ENCODE measurements at regions not wholly inside any gene's neighbourhood (a gene's known extent, or its start where the extent isn't known, plus 50 kb on each side); places are given as distances from the start of the nearest gene placed in this dataset.

GRCh38 chr6:50591135-50591534, 122.2 kb upstream of the TFAP2D start:
- Histone ChIP-seq H3K4me3 (ENCODE audit: low read length) (no peak overlapping the region), H3K27ac (ENCODE audit: low read length) (no peak overlapping the region), H3K36me3 (ENCODE audit: control insufficient read depth, insufficient read depth, low read length) (no peaks in the 10 kb centered on the region), H3K27me3 (ENCODE audit: control insufficient read depth, insufficient read depth, low read length) (no peaks in the 10 kb centered on the region), H3K9me3 (ENCODE audit: control insufficient read depth, low read depth, low read length) (no peaks in the 10 kb centered on the region), H3K4me1 (ENCODE audit: control insufficient read depth, insufficient read depth, low read length) (no peaks in the 10 kb centered on the region)
- DNase-seq = no peak
- WGBS (ENCODE audit: insufficient coverage, low lambda C conversion rate) = no CpG with 5 or more reads among the region's 4 CpGs

GRCh38 chr6:50600280-50600679, 113.0 kb upstream of the TFAP2D start:
- Histone ChIP-seq H3K36me3 (ENCODE audit: control insufficient read depth, insufficient read depth, low read length) (no peaks in the 10 kb centered on the region), H3K9me3 (ENCODE audit: control insufficient read depth, low read depth, low read length) (no peaks in the 10 kb centered on the region), H3K27me3 (ENCODE audit: control insufficient read depth, insufficient read depth, low read length) (no peaks in the 10 kb centered on the region), H3K4me1 (ENCODE audit: control insufficient read depth, insufficient read depth, low read length) (no peaks in the 10 kb centered on the region), H3K27ac (ENCODE audit: low read length) (no peak overlapping the region), H3K4me3 (ENCODE audit: low read length) (no peak overlapping the region)
- no CpG with 5 or more reads among the region's 3 CpGs for WGBS (ENCODE audit: insufficient coverage, low lambda C conversion rate)
- DNase-seq = no peak

- Histone ChIP-seq H3K27ac (ENCODE audit: low read length) (no peak overlapping the region), H3K4me1 (ENCODE audit: control insufficient read depth, insufficient read depth, low read length) (no peaks in the 10 kb centered on the region), H3K27me3 (ENCODE audit: control insufficient read depth, insufficient read depth, low read length) (no peaks in the 10 kb centered on the region), H3K9me3 (ENCODE audit: control insufficient read depth, low read depth, low read length) (no peaks in the 10 kb centered on the region), H3K4me3 (ENCODE audit: low read length) (no peak overlapping the region), H3K36me3 (ENCODE audit: control insufficient read depth, insufficient read depth, low read length) (no peaks in the 10 kb centered on the region)
- DNase-seq = peak; percentile 0 to 8
- WGBS (ENCODE audit: insufficient coverage, low lambda C conversion rate) = no CpG with 5 or more reads among the region's 2 CpGs
These were observed 111.0 kb upstream of the TFAP2D start for GRCh38 chr6:50602292-50602691.

GRCh38 chr6:50608421-50608820, 104.9 kb upstream of the TFAP2D start:
- no peaks in the 10 kb centered on the region for H3K27me3 ChIP-seq (ENCODE audit: control insufficient read depth, insufficient read depth, low read length)
- no peaks in the 10 kb centered on the region for H3K4me1 ChIP-seq (ENCODE audit: control insufficient read depth, insufficient read depth, low read length)
- no peak overlapping the region for H3K27ac ChIP-seq (ENCODE audit: low read length)
- no peak for DNase-seq
- WGBS (ENCODE audit: insufficient coverage, low lambda C conversion rate) = 75% methylated on average over 2 of the region's 5 CpGs
- no peak overlapping the region for H3K4me3 ChIP-seq (ENCODE audit: low read length)
- no peaks in the 10 kb centered on the region for H3K9me3 ChIP-seq (ENCODE audit: control insufficient read depth, low read depth, low read length)
- no peaks in the 10 kb centered on the region for H3K36me3 ChIP-seq (ENCODE audit: control insufficient read depth, insufficient read depth, low read length)

GRCh38 chr6:50610562-50610961, 102.8 kb upstream of the TFAP2D start:
- H3K36me3 ChIP-seq (ENCODE audit: control insufficient read depth, insufficient read depth, low read length) = no peaks in the 10 kb centered on the region
- no peak overlapping the region for H3K27ac ChIP-seq (ENCODE audit: low read length)
- 83% methylated on average over 1 of the region's 2 CpGs for WGBS (ENCODE audit: insufficient coverage, low lambda C conversion rate)
- no peaks in the 10 kb centered on the region for H3K27me3 ChIP-seq (ENCODE audit: control insufficient read depth, insufficient read depth, low read length)
- no peaks in the 10 kb centered on the region for H3K9me3 ChIP-seq (ENCODE audit: control insufficient read depth, low read depth, low read length)
- no peaks in the 10 kb centered on the region for H3K4me1 ChIP-seq (ENCODE audit: control insufficient read depth, insufficient read depth, low read length)
- no peak overlapping the region for H3K4me3 ChIP-seq (ENCODE audit: low read length)
- no peak for DNase-seq

- Histone ChIP-seq H3K4me3 (ENCODE audit: low read length) (no peak overlapping the region), H3K27ac (ENCODE audit: low read length) (no peak overlapping the region), H3K27me3 (ENCODE audit: control insufficient read depth, insufficient read depth, low read length) (no peaks in the 10 kb centered on the region), H3K4me1 (ENCODE audit: control insufficient read depth, insufficient read depth, low read length) (no peaks in the 10 kb centered on the region), H3K36me3 (ENCODE audit: control insufficient read depth, insufficient read depth, low read length) (no peaks in the 10 kb centered on the region), H3K9me3 (ENCODE audit: control insufficient read depth, low read depth, low read length) (no peaks in the 10 kb centered on the region)
- DNase-seq = no peak
These were observed 77.9 kb upstream of the TFAP2D start for GRCh38 chr6:50635429-50635828.

GRCh38 chr6:50637267-50637666, 76.1 kb upstream of the TFAP2D start:
- H3K27ac ChIP-seq (ENCODE audit: low read length) = no peak overlapping the region
- peak in 1 of 2 donors; percentile 3 for DNase-seq
- no peaks in the 10 kb centered on the region for H3K9me3 ChIP-seq (ENCODE audit: control insufficient read depth, low read depth, low read length)
- H3K4me3 ChIP-seq (ENCODE audit: low read length) = no peak overlapping the region
- H3K4me1 ChIP-seq (ENCODE audit: control insufficient read depth, insufficient read depth, low read length) = no peaks in the 10 kb centered on the region
- H3K27me3 ChIP-seq (ENCODE audit: control insufficient read depth, insufficient read depth, low read length) = no peaks in the 10 kb centered on the region
- no peaks in the 10 kb centered on the region for H3K36me3 ChIP-seq (ENCODE audit: control insufficient read depth, insufficient read depth, low read length)
- WGBS (ENCODE audit: insufficient coverage, low lambda C conversion rate) = no CpG with 5 or more reads among the region's 4 CpGs

- Histone ChIP-seq H3K9me3 (ENCODE audit: control insufficient read depth, low read depth, low read length) (no peaks in the 10 kb centered on the region), H3K27me3 (ENCODE audit: control insufficient read depth, insufficient read depth, low read length) (no peaks in the 10 kb centered on the region), H3K4me3 (ENCODE audit: low read length) (no peak overlapping the region), H3K36me3 (ENCODE audit: control insufficient read depth, insufficient read depth, low read length) (no peaks in the 10 kb centered on the region), H3K4me1 (ENCODE audit: control insufficient read depth, insufficient read depth, low read length) (no peaks in the 10 kb centered on the region), H3K27ac (ENCODE audit: low read length) (no peak overlapping the region)
- 100% methylated on average over 1 of the region's 2 CpGs for WGBS (ENCODE audit: insufficient coverage, low lambda C conversion rate)
- no peak for DNase-seq
These were observed 64.2 kb upstream of the TFAP2D start for GRCh38 chr6:50649086-50649485.

- no peak for DNase-seq
- Histone ChIP-seq H3K36me3 (ENCODE audit: control insufficient read depth, insufficient read depth, low read length) (no peaks in the 10 kb centered on the region), H3K27ac (ENCODE audit: low read length) (no peak overlapping the region), H3K4me3 (ENCODE audit: low read length) (no peak overlapping the region), H3K9me3 (ENCODE audit: control insufficient read depth, low read depth, low read length) (no peaks in the 10 kb centered on the region), H3K27me3 (ENCODE audit: control insufficient read depth, insufficient read depth, low read length) (no peaks in the 10 kb centered on the region), H3K4me1 (ENCODE audit: control insufficient read depth, insufficient read depth, low read length) (no peaks in the 10 kb centered on the region)
- 86% methylated on average over 1 of the region's 3 CpGs for WGBS (ENCODE audit: insufficient coverage, low lambda C conversion rate)
These were observed 60.1 kb upstream of the TFAP2D start for GRCh38 chr6:50653253-50653652.

- no peak overlapping the region for H3K4me3 ChIP-seq (ENCODE audit: low read length)
- DNase-seq = no peak
- WGBS (ENCODE audit: insufficient coverage, low lambda C conversion rate) = no CpG with 5 or more reads among the region's 2 CpGs
These were observed 59.2 kb upstream of the TFAP2D start for GRCh38 chr6:50654155-50654554.

GRCh38 chr6:50655848-50656453, 57.4 kb upstream of the TFAP2D start:
- Histone ChIP-seq H3K27me3 (ENCODE audit: control insufficient read depth, insufficient read depth, low read length) (no peaks in the 10 kb centered on the region), H3K36me3 (ENCODE audit: control insufficient read depth, insufficient read depth, low read length) (no peaks in the 10 kb centered on the region), H3K27ac (ENCODE audit: low read length) (no peak overlapping the region), H3K4me1 (ENCODE audit: control insufficient read depth, insufficient read depth, low read length) (no peaks in the 10 kb centered on the region), H3K9me3 (ENCODE audit: control insufficient read depth, low read depth, low read length) (no peaks in the 10 kb centered on the region), H3K4me3 (ENCODE audit: low read length) (no peak overlapping the region)
- WGBS (ENCODE audit: insufficient coverage, low lambda C conversion rate) = 51% methylated on average over 4 of the region's 4 CpGs
- DNase-seq = no peak

More at GRCh38 chr6:50654155-50654554, 59.2 kb upstream of the TFAP2D start:
- H3K9me3 ChIP-seq (ENCODE audit: control insufficient read depth, low read depth, low read length) = no peaks in the 10 kb centered on the region
- H3K4me1 ChIP-seq (ENCODE audit: control insufficient read depth, insufficient read depth, low read length) = no peaks in the 10 kb centered on the region
- H3K27ac ChIP-seq (ENCODE audit: low read length) = no peak overlapping the region
- H3K36me3 ChIP-seq (ENCODE audit: control insufficient read depth, insufficient read depth, low read length) = no peaks in the 10 kb centered on the region
- no peaks in the 10 kb centered on the region for H3K27me3 ChIP-seq (ENCODE audit: control insufficient read depth, insufficient read depth, low read length)

Measured in large intestine (tissue), 3 donors.